CD4-positive, alpha-beta T cell treated with Interleukin-4 for 1 hour (primary cell): ENCODE measurements at regions not wholly inside any gene's neighbourhood (a gene's known extent, or its start where the extent isn't known, plus 50 kb on each side); places are given as distances from the start of the nearest gene placed in this dataset.

Experiments
- DNase-seq, 2 donors: peaks; one replicate each; pipeline ENCODE4 v3.0.0-alpha.2; 2020 to 2022

DNA sequence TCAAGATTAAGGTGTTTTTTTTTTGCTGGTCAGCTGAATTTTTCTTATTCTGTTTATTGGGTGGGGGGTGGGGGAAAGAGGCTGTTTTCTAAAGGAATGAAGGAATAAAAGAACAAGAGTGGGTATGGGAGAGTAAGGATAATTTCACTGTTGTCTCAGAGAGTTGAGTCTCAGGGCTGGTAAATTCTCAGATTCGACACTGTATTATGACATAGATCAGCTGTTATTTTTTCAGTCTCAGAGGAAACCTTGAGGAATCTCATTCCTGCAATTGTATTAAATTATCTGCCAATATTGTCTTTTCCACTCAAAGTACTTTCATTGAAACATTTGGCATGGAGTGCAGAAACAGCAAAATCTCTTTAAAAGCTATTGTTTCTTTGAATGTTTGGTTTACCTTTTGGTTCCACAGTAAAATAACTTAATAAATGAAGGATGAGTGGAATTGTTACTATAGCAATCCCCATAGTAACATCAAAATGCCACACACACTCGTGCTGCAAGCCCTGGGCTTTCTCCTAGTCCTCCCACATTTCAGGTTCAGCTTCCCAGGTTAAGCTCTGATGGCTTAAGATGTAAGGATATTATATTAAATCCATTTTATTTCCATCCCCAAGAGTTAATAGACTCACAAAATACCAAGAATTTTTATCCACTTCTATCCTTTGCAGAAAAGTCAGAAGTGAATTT lies 478.7 kb upstream of the TCF4 start:
- no peak for DNase-seq

GRCh38 chr18:56065086-56065485 lies 477.1 kb upstream of the TCF4 start:
- no peak for DNase-seq

GRCh38 chr18:56062931-56063330 lies 474.9 kb upstream of the TCF4 start:
- no peak for DNase-seq

GRCh38 chr18:56060967-56061541 lies 473.1 kb upstream of the TCF4 start:
- no peak for DNase-seq

DNA sequence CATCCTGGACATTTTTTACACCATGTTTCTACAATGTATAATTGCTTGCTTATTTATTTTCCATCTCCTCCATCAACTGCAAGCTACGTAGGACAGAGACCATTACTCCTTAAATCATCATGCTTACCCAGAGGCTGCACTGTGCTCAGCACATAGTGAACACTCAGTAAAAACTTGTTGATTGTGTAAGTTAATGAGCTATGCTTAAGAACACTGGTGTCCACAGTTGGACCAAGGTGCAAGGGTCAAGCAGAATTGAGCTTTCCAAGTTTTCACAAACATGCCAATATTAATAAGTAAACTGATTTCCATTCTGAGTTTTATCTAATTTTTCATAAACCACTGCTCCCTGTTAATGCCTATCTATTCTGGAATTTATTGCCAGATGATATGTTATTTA lies 464.2 kb upstream of the TCF4 start:
- no peak for DNase-seq

GRCh38 chr18:56044239-56044638 lies 456.2 kb upstream of the TCF4 start:
- no peak for DNase-seq

- DNase-seq = no peak
Observed at GRCh38 chr18:56043641-56044061, 455.7 kb upstream of the TCF4 start.

DNA sequence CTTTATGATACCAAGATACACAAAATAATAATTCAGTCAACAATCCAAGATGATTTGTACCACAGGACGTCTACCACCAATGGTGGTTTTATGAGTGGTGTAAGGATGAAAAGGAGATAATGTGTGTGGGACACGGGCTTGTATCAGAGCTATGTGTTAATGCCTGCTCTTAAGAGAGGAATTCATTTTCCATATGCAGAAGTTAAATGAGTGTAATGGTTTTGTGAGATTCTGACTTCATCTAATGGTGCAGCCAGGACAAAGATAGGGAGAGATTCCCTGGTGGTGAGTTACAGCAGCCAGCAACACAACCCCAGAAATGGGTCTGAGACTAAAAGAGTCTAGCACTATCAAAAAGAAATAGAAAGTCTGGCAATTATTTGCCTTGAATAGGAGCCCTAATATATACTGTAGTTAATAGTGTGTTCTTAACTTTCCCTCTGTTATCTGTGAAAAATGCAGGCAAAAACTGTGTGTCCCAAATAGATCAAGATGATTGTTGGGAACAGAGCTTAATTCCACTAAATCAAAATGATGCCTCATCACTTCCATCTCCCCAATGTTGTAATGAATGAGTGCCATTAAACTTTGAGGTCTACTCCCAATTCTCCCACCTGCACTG lies 455.0 kb upstream of the TCF4 start:
- no peak for DNase-seq

DNA sequence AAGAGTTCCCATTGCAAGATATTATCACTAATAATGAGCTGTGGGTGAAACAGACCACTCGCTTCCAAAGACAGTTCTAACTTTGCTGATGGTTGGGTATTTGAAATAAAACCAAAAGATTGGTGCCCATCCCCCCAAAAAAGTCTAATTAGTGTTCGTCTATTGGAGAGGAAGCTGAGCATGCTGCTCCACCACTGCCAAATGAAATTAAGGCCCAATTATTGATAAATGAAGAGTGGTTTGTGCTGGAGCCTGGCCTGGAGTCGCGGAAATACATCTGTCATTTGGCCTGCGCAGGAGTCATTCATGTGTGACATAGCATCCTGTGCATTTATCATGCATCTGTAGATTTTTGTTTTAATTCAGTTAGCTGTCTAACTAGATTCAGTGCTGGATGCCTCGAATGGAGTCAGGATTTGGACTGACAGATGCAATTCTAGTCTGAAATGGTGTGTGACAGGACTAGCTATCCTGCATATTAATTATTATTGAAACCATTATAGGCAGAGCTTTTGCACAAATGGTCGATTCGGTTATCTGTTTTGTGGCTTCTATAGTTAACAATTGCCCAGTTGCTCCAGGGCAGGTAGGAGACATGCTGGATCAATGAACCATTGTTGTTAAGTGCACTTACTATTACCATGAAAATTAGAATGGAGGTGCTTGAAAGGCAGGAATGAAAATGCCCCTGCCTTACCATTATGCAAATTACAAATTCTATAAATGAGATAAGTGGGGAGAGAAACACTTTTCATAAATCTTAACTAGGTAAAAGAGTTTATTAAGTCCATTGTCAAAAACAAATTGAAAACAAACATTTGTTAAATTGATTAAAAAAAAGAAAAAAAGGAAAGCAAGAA lies 450.4 kb upstream of the TCF4 start:
- DNase-seq = no peak

DNA sequence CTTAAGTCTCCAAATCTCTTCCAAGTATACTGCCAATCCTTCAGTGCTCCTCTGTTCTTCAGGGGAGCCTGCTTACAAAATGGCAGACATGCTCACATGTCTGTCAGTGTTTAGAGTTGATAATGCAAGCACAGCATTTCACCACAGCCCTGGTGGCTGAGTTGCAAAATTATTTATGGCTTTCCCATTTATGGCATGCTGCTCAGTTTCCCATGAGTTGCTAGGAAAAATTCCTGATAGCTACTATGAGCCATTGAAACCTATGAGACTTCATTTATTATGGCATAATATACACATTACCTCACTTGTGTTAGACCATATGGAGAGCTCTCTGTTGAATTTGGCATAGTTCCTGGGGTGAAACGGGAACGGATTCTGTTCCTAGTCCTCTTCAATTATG lies 448.7 kb upstream of the TCF4 start:
- no peak for DNase-seq

GRCh38 chr18:56035546-56035945 lies 447.6 kb upstream of the TCF4 start:
- DNase-seq = no peak

DNA sequence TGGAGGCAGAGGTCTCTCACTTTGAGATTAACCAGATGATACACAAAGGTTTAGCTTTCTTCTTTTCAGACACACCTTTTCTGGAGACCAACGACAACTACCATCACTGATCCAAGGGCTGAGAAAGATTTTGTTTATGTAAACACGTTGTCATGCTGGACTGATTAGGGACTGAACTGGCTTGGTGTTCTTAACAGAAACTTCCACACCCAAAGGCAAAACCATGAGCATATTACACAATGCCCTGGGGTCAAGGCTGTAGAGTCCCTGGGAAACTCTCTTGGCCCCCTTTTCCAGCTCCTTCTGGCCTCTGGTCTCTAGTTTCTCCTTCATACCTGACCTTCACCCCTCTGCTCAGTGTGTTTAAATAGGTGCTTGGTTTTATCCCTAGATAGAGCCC lies 447.0 kb upstream of the TCF4 start:
- no peak for DNase-seq

GRCh38 chr18:56030060-56030459 lies 442.1 kb upstream of the TCF4 start:
- DNase-seq = no peak

DNA sequence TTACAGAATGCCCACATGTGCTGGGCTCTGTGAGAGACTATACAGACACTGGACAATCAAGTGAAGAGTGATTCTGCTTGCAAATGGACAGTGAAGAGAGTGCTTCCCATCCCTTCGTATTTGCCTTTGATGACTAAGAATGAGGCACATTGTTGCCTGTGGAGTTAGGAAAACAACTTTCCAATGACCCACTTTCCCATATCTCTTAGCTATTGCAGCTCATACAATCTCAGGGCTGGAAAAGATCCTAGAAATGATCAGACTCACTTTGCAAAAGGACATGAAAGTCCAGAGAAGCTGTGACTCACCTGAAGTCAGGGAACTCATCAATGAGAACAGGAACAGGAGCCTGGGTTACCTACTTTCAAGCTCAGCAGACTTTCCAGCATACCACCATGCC lies 440.5 kb upstream of the TCF4 start:
- no peak for DNase-seq

DNA sequence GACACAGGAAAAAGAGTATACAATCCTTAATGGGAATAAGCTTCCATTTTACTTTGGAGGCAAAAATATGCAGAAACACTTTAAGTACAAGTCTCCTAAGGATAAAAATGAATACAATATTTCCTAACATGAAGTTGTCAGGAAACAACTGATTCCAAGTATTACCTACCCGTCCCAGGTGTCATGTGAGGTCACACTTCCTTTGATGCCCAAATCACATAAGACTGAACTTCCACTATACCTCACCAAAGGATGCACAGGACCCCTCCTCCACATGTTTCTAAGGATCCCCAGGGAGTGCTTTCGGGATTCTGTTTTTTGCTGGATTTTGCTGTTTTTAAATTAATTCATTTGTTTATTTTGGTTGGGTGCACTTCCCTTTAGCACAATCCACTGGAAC lies 438.5 kb upstream of the TCF4 start:
- no peak for DNase-seq

- DNase-seq = no peak
Observed at GRCh38 chr18:56021809-56022195, 433.8 kb upstream of the TCF4 start.

- DNase-seq = no peak
Observed at GRCh38 chr18:56021136-56021808, 433.3 kb upstream of the TCF4 start.

GRCh38 chr18:56019908-56020307 lies 431.9 kb upstream of the TCF4 start:
- DNase-seq = no peak

GRCh38 chr18:56019156-56019555 lies 431.2 kb upstream of the TCF4 start:
- no peak for DNase-seq

DNA sequence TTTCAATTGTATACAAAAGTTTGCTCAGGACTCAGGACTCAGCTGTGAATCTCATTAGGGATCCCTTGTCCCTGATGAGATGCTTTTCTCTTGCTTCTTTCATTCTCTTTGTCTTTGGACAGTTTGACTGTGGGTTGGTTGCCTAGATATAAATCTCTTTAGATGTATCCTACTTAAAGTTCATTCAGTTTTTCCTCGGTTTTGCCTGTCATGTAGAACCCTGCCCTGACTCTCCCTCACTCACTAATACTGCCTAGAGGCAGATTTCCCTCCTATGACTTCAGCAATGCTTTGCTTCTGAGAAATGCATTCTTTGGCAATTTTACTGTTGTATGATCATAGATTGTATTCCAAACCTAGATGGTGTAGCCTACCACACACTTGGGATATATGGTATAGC lies 421.4 kb upstream of the TCF4 start:
- no peak for DNase-seq

DNA sequence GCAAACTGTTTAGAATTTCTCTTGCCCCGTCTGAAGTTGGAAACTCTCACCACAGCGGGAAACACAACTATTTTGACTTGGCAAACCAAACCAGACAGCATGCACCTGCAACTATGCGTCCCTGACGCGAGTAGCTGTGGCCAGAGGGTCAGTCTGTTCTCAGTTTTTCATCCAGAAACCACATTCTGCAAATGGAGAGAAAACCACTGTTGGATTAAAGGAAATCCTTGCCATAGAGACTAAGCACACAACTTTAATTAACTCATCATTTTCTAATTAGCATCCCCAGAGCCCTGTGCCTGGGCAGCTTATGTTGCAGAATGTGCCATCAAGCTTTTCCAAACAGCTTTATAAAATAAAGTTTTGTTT lies 415.7 kb upstream of the TCF4 start:
- no peak for DNase-seq

DNA sequence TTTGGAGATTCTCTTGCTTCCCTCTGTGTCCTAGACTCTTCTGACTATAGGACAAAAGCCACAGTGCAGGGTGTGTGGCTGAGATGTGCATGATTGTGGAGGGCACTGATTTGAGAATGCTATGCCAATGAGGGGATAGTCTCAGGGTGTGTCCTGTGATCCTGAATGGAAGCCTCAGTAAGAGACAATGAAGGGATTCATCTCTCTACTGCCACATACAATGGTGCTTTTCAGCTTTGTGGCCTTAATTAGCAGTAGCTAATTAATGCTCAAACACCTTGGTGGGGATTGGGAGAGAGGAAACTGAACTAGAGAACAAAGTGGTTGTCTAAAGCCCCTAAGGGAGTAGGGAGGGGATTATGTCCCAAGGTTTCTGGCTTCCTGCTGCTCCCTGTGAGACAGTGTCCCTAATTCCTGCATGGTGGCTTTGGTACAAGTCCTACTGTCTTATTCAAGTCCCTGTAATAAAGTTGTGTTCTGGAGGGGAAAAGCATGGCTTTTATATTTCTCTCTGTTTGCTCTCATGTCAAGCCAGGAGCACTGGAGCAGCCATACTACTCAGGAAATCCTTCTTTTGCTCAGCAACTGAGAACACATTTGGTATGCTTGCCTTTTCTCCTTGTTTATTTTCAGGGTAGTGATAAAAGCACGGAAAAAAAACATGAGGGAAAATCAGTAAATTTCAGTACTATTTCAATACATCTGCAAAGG lies 415.2 kb upstream of the TCF4 start:
- no peak for DNase-seq

DNA sequence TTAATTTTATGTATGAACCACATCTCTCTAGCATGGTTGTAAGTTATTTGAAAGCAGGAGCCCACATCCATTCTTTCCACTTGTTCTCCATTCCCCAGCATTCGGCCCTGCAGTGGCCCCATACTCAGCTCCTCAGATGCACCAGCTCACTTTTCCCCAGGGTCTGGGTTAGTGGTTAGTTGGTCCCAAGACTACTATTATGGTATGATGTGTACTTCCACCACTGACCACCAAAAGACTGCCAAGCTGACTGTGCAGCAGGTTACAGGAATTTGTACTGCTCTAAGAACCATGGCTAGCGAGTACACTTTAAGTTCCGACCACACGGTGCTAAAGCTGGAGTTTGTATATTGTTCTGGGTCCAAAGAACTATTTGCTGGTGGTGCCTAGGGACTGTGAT lies 413.6 kb upstream of the TCF4 start:
- DNase-seq = no peak
